Spleen (tissue), 7 donors: ENCODE measurements at regions not wholly inside any gene's neighbourhood (a gene's known extent, or its start where the extent isn't known, plus 50 kb on each side); places are given as distances from the start of the nearest gene placed in this dataset.

Source experiments
- POLR2AphosphoS5 ChIP-seq, 3 donors: sonication (generic); formaldehyde crosslinking; IDR thresholded peaks; one replicate each; pipeline ENCODE4 v1.5.1; 2017; ENCODE audit warnings: antibody characterized with exemption in 3 of 3
- TF ChIP-seq, protein P1 (sequence below), 11 experiments: fragments of 200-600 bp in 7 of 11; fragments of 450-650 bp in 4 of 11; sonication (generic) in 4 of 11; IDR thresholded peaks in 8 of 11; conservative IDR thresholded peaks in 3 of 11; 1 replicate in 7 of 11; 2 replicates in 4 of 11; pipeline versions ENCODE4 v1.4.0 to v1.8.0; 2016 to 2021; ENCODE audit warnings: antibody characterized with exemption in 11 of 11, inconsistent platforms in 4 of 11, mild to moderate bottlenecking in 1 of 11
- donor health status: DM: no; HTN: no; CAD: no; lungs with moderate emphysema.
- donor health status: DM: no; HTN: no; CAD: no.
- donor health status: DM: no; HTN: no; CAD: no.

GRCh38 chr15:47500842-47501241 is 216.5 kb upstream of the SEMA6D start:
- TF ChIP-seq, protein P1, sequence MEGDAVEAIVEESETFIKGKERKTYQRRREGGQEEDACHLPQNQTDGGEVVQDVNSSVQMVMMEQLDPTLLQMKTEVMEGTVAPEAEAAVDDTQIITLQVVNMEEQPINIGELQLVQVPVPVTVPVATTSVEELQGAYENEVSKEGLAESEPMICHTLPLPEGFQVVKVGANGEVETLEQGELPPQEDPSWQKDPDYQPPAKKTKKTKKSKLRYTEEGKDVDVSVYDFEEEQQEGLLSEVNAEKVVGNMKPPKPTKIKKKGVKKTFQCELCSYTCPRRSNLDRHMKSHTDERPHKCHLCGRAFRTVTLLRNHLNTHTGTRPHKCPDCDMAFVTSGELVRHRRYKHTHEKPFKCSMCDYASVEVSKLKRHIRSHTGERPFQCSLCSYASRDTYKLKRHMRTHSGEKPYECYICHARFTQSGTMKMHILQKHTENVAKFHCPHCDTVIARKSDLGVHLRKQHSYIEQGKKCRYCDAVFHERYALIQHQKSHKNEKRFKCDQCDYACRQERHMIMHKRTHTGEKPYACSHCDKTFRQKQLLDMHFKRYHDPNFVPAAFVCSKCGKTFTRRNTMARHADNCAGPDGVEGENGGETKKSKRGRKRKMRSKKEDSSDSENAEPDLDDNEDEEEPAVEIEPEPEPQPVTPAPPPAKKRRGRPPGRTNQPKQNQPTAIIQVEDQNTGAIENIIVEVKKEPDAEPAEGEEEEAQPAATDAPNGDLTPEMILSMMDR (IDR thresholded peaks at IDR 0.05 in 8 of 11, conservative IDR thresholded peaks at IDR 0.05 in 3 of 11) = no peak
- no peak for TF ChIP-seq POLR2AphosphoS5 (IDR thresholded peaks at IDR 0.05)
